ENCODE measurements at regions not wholly inside any gene's neighbourhood (a gene's known extent, or its start where the extent isn't known, plus 50 kb on each side); places are given as distances from the start of the nearest gene placed in this dataset.
"Not testable (repeated sequence)": the region's sequence is repeated elsewhere in the genome, so short reads cannot be mapped to it uniquely, and the experiment has no call there.

DNA sequence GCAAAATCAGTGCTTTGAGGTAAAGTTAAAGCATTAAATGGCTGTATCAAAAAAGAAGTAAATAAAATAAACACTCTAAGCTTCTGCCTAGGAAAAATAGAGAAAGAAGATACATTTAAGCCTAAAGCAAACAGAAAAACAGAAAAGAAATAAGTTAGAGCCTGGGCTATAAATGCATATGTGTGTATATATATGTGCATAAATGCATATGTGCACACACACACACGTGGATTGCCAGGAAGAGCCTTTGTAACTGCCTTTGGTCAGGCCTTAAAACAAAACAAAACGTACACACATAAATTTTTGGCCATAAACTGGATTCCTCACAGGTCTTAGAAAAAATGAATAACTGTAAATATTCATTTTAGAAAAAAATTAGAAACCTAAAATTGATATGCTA, 925.8 kb downstream of the MRPL39 start:
- DNase-seq = no peak

DNA sequence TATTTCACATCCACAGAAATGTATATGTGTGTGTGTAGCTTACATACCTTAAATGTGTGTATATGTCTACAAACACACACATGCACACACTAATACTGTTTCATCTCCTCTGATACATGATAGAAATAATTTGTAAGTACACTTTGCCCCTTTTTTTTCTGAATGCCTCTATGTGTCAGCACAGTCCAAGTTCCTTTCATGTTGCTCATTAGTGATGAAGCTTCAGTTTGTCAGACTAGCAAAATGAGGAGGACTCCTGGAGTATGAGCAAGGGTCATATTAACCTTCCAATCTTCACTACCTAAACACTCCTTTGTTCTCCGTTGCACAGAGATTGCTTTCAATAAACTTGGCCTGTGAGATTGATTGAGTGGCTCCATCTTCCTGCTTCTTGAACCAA, 935.4 kb downstream of the MRPL39 start:
- no peak for DNase-seq

DNA sequence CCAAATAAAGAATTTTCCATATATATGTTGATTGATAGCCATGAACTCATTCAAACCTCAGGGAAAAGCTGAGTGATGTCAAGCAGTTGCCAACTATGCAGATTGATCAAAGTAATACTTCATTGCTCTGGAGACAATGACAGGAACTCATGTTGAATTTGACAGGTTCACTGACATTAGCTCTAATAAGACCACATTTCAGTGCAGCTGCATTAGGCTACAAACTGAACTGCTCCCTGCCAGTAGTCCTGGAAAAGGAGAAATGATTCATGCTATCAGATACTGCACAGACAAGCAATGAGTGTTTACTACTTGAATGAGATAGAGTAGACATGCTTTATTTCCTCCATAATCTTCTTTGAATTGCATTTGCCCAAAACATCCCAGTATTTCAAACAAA, 948.4 kb downstream of the MRPL39 start:
- DNase-seq = no peak

DNA sequence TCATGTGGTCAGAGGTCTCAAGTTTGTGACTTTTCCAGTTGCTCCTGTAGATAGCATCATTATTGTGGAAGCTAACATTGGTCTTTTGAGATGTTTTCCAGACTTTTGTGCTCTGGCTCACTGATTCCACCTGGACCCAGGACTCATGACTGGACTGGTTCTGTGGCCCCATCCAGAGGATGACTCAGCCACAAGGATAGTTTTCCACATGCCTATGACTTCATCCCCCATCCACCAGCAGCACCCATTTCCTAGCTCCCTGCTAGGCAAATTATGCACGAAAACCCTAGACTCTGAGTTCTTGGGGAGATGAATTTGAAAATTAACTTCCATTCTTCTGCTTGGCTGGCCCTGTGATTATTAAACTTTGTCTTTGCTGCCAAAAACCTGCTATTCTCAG, 949.3 kb downstream of the MRPL39 start:
- no peak for DNase-seq

DNA sequence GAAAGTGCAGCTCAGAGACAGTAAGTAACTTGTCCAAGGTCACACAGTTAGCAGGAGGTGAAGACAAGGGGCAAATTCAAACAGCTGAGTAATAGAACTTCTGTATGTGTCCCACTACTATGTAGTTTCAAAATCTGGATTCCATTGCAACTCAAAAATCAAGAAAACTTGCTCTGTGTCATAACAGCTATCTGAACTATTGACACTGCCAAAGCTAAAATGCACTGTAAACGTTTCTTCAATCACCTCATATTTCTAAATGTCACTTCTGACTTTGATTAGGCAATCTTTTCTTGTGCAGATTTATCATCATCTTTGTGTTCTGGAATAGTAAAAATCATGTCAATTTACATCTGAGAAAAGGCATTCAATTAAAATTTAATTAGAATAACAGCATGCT, 957.6 kb downstream of the MRPL39 start:
- no peak for DNase-seq

DNA sequence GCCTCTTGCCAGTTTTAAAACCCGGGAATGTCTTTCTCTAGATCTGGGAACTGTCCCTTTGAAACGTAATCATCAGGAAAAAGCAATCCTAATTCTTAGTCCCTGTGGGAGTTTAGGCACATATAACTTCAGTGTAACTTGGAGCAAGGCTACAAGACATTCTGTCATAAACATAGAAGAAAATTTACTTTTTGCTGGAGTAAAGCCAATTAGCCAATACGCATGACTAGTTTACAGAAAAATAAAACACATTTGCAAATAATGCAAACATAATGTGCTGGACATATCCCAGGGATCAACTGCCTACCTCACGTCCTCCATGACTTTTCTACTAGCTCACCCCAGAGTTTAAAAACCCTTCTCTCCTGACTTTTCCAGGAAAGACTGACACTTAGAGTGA, 970.6 kb downstream of the MRPL39 start:
- DNase-seq = no peak

DNA sequence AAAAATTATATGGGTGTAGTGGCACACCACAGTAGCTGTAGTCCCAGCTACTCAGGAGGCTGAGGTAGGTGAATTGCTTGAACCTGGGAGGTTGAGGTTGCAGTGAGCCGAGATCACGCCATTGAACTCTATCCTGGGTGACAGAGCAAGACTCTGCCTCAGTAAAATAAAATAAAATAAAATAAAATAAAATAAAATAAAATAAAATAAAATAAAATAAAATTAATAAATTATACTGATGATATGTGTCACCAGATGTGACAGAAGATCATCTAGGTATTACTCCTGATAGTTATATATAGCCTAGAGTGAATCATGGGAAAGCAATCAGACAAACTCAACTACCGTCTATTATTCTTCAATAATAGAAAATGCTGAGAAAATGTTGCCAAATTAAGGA, 972.5 kb downstream of the MRPL39 start:
- DNase-seq = no peak

DNA sequence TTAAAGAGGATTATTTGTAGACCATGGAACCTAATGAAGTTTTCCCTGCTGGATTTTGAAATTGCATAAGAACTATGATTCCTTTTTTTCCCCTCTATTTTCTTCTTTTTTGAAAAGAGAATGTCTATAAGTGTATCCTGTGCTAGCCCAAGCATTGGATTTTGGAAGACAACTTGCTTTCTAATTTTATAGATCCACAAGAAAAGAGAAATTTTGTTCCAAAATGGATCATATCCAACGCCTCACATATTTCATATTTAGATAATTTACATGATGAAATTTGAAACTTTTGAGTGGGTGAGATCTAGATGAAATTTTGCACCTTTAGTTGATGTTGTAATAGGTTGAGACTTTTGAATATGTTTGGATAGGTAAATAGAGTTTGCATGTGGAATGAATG, 978.7 kb downstream of the MRPL39 start:
- DNase-seq = no peak

DNA sequence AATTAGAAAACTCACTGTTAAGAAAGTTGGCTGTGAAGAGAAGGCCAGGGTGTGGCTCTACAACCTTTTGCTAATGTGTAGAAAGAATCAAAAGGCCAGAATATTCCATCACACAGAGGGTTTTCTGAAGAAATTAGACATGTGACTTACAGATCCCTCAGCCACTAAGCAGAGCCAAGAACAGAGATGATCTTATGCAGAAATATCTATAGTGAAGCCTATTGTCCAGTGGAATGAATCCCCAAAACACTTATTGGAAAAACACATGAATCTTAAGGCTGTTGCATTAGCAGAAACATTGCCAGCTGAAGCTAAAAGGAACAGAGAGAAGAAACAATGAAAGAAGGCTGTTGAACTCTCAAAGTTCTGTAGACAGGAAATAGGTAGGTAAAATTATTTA, 979.2 kb downstream of the MRPL39 start:
- no peak for DNase-seq

DNA sequence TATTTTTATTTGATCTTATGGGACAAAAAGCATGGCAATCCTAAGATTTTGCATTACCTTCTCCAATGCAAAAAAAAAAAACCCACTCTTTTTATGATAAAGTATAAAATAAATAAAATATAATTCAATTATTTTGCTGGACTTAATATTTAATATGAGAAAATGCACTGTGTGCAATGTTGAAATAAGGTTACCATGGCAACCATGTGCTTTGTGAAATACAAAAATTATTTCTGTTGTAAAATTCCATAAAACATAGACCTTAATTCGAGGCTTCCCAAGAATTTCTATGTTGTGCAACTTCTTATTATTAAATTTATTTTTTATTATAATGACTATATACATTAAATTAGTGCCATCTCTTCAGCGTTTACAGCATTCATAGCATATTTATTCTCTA, 989.5 kb downstream of the MRPL39 start:
- no peak for DNase-seq

DNA sequence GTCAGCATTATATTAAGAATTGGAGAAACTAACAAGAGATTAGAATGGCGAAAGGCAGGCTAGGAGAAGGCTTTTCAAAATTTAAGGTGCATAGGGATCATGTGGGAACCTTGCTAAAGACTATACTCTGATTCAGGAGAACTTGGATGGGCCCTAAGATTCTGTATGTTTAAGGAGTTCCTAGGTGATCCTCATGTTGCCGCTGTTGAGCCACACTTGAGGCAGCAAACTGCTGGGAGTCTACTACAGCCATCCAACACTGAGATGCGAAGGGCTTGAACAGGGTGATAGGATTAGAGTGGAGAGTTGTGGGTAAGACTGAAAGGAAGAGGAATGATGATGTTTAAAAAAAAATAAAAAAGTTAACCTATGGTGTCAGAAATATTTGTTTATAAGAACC, 1013.2 kb downstream of the MRPL39 start:
- DNase-seq = no peak

DNA sequence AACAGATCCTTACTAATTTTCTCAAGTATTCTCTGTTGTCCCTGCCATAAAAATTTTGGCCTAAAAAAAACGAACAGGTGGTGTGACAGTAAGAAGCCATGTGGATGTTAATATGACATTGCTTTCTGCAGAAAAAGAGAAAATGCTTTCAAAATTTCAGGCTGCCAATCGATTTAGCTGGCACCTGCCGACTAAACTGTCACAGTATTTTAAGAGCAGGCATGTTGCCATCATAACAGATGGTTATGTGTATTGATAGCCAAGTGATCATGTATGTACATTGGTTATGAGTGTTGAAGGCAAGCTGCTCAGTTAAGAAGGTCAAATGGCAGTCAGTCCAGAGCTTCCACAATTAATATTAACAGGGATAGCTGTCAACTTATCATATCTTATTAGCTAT, 1017.0 kb downstream of the MRPL39 start:
- no peak for DNase-seq

DNA sequence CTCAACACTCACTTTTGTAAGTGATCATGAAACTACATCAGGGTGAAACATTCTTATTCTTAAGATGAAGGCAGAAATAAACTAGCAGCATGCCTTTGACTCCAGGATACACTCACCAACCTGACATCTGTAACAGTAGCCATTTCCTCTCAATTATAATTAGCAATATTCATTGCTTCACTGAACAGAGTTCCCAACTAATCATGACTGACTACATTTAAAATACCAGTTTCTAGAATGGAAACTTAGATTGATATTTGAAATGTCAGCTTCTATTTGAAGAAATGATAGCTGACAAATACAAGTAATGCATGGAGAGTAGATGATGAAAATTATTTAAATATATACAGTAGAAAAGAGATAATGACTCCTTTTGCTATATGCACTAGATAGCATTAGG, 1023.8 kb downstream of the MRPL39 start:
- no peak for DNase-seq

DNA sequence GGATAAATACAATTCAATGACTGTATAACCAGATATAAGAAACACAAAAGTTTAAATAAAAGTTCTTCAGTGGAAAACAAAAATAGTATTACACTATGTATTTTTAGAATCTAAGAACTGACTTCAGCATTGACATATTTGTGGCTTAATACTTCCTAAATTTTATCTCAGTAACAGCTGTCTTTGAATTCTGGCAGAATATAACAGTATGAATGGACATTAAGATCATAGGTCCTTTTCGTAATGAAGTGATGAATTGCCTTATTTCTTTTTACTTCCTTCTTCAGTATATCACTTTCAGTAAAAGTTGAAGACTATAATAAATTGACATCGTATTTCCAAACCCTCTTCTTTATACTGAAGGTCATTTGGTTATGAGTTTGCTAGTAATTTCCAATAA, 1030.0 kb downstream of the MRPL39 start:
- no peak for DNase-seq

DNA sequence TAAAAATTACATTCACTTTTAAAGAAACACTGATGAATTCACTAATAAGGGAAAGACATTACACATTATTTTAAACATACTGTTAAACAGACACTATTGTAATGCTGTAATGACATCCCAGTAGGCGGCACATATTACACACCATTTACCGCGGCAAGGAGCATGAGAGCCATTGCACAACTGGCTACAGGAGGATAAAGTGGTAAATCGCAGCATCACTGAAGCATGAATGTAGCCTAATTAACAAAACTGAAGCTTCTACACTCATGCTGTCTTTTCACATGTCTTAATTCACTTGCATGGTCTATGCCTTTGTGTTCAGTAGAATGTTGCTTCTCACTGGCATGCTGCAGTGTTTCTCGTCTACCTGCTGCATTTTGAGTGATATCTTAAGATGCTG, 1046.0 kb downstream of the MRPL39 start:
- no peak for DNase-seq

DNA sequence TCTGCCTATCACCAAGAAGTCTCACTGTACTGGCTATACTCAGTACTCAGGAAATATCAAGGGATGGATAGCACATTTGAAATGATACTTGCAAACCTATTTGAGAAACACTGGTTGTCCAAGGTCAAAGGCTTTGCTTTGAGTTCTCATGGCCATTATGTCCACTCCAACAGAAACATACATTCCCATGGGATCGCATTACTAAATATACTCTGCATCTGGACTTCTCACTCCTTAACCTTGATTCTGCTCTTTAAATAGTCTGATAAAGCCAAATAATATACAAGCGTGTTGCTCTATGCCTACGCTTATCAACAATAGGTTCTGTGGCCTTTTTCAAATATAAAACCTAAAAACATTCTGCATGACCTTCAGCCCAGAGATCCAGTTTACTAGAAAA, 1054.8 kb downstream of the MRPL39 start:
- no peak for DNase-seq

DNA sequence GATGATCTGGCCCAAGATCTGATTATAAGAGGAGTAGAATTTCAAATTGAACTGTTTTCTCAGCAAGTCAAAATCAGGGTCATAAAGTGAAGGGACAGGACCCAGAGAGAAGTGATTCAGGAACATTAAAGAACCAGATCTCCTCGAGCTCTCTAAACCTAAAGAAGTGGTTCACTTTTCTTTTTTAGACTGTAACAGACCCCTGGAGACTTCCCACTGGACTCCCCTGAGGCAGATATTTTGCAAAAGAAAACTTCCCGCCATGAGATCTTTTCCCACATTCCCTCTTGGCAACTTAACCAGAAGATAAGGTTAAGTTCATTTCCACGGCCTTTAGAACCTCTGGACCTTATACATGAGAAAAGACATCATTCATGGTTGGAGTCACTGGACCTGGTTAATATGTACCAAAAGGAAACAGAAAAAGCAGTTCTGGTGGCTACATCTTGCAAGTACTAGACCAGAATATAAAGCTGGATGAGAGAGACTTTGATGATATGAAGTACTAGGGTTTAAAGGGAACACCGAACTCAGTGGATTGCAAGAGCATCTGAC, 1061.4 kb downstream of the MRPL39 start:
- no peak for DNase-seq

DNA sequence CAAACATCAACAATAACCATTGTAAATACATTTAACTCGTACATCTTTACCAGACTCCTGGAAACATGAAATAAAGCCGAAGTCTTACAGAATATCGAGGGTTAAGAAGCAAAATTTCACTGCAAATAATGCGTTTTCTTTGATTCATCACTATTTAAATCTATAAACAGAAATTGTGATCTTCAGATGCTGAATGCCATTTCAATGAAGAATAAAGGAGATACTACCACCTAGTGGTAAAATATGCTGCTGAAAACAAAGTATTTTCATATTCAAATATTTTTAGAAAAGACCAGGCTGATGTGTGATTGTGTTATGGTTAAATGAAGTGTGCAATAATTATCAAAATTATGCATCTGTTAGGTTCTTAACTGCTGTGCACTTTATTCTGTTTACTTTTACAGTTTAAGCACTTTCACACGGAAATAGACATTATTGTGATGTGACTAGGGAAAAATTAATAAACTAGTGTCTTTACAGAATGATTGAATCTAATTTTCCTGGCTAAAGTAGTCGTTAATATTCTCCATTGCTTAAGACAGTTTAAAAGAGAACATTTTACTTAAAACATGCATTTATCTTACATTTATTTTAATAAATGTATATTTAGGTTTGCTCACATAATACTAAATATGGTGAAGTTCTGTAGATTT, 1093.1 kb downstream of the MRPL39 start:
- DNase-seq = no peak

DNA sequence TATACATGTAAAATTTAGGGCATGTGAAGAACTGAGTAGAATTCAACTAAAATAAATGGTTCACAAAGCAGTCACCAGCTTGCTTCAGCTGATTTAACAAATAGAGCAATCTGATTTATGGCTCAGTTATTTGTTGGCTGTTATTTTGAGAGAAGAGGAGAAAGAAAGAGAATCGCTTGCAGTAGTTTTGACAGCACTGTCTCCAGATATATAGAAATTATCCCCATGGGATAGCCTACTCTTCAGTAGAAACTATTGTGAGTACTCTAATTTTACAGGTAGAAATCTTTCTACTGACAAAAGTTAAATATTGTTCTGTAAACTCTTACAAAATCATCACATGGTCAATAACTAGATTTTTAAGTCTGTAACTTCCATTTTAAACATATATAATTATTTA, 1098.2 kb downstream of the MRPL39 start:
- DNase-seq = no peak

DNA sequence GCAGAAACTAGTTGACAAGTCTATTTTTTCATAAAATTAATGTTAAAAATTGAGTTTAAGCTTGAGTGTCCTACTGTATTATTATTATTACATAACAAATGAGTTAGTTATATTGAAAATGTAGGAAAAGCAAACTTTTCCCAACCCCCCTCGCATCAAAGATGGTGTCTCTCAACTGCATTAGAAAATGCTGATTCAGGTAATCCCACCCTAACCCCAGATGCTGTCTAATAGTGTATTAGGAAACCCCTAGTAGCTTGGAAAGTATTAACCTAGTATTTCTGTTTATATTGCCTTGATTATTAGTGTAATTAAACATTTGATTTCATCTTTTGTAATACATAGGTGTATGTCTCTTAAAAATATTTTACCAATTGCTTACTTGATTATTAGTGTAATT, 1120.3 kb downstream of the MRPL39 start:
- no peak for DNase-seq

DNA sequence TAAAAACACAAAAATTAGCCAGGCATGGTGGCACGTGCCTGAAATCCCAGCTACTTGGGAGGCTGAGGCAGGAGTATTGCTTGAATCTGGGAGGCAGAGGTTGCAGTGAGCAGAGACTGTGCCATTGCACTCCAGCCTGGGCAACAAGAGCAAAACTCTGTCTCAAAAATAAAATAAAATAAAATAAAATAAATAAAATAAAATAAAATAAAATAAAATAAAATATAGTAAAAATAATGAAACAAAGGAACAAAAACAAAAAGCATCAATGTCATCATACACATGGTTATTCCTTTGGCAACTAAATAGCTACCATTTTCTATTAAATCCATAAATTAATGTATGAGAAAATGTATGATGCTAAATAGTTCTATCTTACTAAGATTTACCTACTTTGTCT, 1123.9 kb downstream of the MRPL39 start:
- DNase-seq = not testable (repeated sequence)

DNA sequence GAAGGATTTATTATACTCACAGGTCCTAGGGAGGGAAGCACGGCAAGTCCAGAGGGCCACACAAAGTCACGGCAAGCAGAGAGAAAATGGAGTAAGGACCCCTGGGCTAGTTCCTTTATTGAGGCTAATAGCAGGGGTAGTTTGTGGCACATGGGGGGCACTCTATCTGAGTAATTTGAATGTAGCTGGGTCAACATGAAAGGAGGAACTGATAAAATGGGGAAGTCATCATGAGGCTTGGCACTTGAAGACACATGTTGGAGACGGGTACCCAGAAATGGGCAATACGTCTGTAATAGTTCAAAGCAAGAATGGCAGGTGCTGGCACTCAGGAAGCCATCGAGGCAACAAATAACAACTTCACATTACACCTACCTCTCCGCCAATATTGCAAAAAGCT, 1136.4 kb downstream of the MRPL39 start:
- DNase-seq = no peak

DNA sequence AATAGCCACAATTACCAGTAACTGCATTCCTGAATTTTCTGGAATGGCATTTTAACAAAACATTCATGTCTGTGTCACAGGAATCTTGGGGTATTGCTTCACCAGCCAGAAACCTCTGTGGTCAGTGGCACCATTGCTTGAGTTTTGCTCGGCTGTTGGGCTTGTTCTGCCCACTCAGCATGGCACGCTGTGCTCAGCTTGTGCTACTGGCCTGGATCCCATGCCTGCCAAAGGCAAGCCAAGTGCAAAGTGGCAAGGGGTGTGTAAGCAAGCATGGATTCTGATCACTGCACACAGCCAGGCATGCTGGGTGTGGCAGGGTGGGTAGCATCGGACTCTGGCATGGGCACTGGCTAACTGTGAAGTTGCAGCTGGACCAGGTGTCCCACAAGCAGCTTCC, 1150.9 kb downstream of the MRPL39 start:
- DNase-seq = no peak

DNA sequence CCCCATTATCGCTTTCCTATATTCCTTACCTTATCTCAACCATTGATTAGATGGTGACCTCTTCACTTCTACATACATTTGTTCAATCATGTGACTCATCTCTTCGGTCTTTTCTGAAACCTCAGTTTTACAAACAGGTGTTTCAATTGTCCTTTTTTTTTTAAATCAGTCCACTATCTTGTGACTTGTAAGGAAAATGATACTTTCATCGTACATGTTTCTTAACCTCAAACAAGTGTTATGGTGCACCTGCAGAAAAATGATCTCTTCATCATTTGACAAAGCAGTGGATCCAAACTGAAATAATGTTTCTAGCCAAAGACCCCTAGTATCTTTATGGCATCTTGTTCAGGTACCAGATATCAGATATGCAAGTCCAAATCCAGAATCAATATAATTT, 1157.2 kb downstream of the MRPL39 start:
- DNase-seq = no peak

DNA sequence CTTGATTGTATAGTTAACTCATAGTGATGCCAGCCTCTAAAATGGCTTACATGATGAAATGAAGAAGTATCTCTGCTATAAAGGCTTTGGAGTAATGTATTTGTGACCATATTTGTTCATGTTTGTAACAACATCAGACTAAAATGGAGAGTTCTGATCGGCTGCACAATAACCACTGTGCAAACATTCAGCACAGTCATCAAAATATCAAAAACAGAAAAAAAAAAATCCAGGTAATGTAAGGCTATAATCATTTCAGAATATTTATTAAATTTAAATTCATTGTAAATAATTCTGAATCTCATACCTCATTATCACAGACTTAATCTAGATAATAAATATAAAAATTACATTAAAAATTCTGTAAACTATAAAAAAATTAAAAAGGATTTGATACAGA, 1161.8 kb downstream of the MRPL39 start:
- no peak for DNase-seq

DNA sequence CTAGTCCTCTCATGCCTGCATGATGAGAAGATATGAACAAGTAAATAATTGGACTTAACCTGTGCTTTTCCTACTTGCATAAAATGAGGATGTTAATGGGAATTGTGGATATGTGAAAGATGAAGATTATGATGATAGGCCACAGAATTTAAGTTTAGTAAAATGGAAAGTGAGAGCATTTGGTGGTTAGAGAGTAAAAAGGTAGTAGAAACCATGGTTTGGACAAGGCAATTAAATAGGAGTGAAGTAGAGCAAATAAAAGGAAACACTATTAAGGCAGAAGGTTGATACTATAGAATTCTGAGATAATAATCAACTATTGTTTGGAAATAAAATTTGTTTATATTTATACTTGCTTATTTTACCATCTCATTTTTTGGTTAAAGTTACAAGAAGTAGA, 1162.5 kb downstream of the MRPL39 start:
- no peak for DNase-seq
